ENCODE measurements at regions not wholly inside any gene's neighbourhood (a gene's known extent, or its start where the extent isn't known, plus 50 kb on each side); places are given as distances from the start of the nearest gene placed in this dataset.

GRCh38 chr7:68571286-68571685, 1027.0 kb upstream of the AUTS2 start:
- TF ChIP-seq CTCF (IDR thresholded peaks at IDR 0.05; ENCODE audit: low read depth, low read length) (no peak), EZH2phosphoT487 (IDR thresholded peaks at IDR 0.05; ENCODE audit: low read depth) (no peak)

All from OCI-LY3 (cell line).